Caco-2 (cell line): ENCODE measurements at regions not wholly inside any gene's neighbourhood (a gene's known extent, or its start where the extent isn't known, plus 50 kb on each side); places are given as distances from the start of the nearest gene placed in this dataset.

Experiments
- BruUV-seq: library from RNA; stranded (reverse); fragments of 400-500 nt; replicated peaks from 2 replicates; lab custom pipeline; 2021; lab: Mats Ljungman, UMichigan
- CTCF ChIA-PET: fragments of 300-600 bp; sonication (Branson Sonifier 250); formaldehyde crosslinking; loops from one replicate; lab custom pipeline; 2022; ENCODE audit warnings: antibody characterized with exemption; lab: Charles Lee
- POLR2A ChIA-PET: fragments of 300-600 bp; sonication (Branson Sonifier 250); formaldehyde crosslinking; loops from one replicate; lab custom pipeline; 2022; ENCODE audit warnings: antibody characterized with exemption; lab: Charles Lee
- DNase-seq, 2 experiments: peaks; one replicate each; pipeline versions ENCODE4 v3.0.0 to v3.0.0-alpha.2; 2020 to 2022
- H3K27me3 ChIP-seq: replicated peaks from 2 replicates; pipeline ENCODE4 v1.6.0; 2011; ENCODE audit warnings: low read length; ENCODE audit not compliant: control insufficient read depth, insufficient read depth
- H3K36me3 ChIP-seq: 2 replicates; pipeline ENCODE4 v1.5.1; 2011; ENCODE audit warnings: low read length; ENCODE audit not compliant: control insufficient read depth, insufficient read depth
- H3K4me1 ChIP-seq: fragments of 250-450 bp; sonication (Bioruptor Pico); 2 replicates; pipeline ENCODE4 v1.5.1; 2020; ENCODE audit warnings: mild to moderate bottlenecking
- H3K4me3 ChIP-seq: 2 replicates; pipeline ENCODE4 v1.5.1; 2011; ENCODE audit warnings: low read depth, mild to moderate bottlenecking, control low read depth, low read length
- H3K9me3 ChIP-seq: fragments of 250-450 bp; sonication (Bioruptor Pico); 2 replicates; pipeline ENCODE4 v1.5.1; 2020; ENCODE audit warnings: mild to moderate bottlenecking, moderate library complexity
- H3K27ac Mint-ChIP-seq: one replicate; pipeline ENCODE4 v1.8.0; 2022; ENCODE audit warnings: mixed read lengths; ENCODE audit not compliant: unreplicated experiment
- H3K27me3 Mint-ChIP-seq: one replicate; pipeline ENCODE4 v1.8.0; 2022; ENCODE audit warnings: mixed read lengths; ENCODE audit not compliant: insufficient read depth, unreplicated experiment
- H3K36me3 Mint-ChIP-seq: one replicate; pipeline ENCODE4 v1.8.0; 2022; ENCODE audit warnings: mild to moderate bottlenecking, mixed read lengths; ENCODE audit not compliant: insufficient read depth, unreplicated experiment
- H3K4me1 Mint-ChIP-seq: one replicate; pipeline ENCODE4 v1.8.0; 2022; ENCODE audit warnings: low read depth, mixed read lengths; ENCODE audit not compliant: unreplicated experiment
- H3K4me3 Mint-ChIP-seq: one replicate; pipeline ENCODE4 v1.8.0; 2022; ENCODE audit warnings: mild to moderate bottlenecking, moderate library complexity, mixed read lengths; ENCODE audit not compliant: unreplicated experiment
- H3K9me3 Mint-ChIP-seq: one replicate; pipeline ENCODE4 v1.8.0; 2022; ENCODE audit warnings: mixed read lengths; ENCODE audit not compliant: unreplicated experiment
- CTCF ChIP-seq, 2 experiments: fragments of 200-600 bp in 1 of 2; IDR thresholded peaks; 1 replicate in 1 of 2; 2 replicates in 1 of 2; pipeline versions ENCODE4 v1.5.1 to v1.8.0; 2011 to 2022; ENCODE audit warnings: antibody characterized with exemption in 1 of 2, control low read depth in 1 of 2, inconsistent platforms in 1 of 2, low read depth in 1 of 2, low read length in 1 of 2, mild to moderate bottlenecking in 1 of 2, moderate library complexity in 1 of 2; ENCODE audit not compliant: insufficient read depth in 1 of 2, severe bottlenecking in 1 of 2, unreplicated experiment in 1 of 2
- intact Hi-C: fragments of 100-400 bp; cut with micrococcal nuclease; formaldehyde crosslinking; loops from one replicate; pipeline ENCODE4 v1.10.0; 2022; ENCODE audit not compliant: unreplicated experiment

GRCh38 chr20:51216850-51217249, 193.9 kb upstream of the KCNG1 start:
- Mint-ChIP-seq H3K4me3 (no peak overlapping the region), H3K4me1 (peaks cover 14% of the 10 kb centered on the region), H3K27me3 (peaks cover 10% of the 10 kb centered on the region), H3K36me3 (no peaks in the 10 kb centered on the region), H3K9me3 (peaks cover 35% of the 10 kb centered on the region), H3K27ac (no peak overlapping the region)
- peaks cover 2% of the 10 kb centered on the region; the same call in 1 of the 2 replicates for H3K27me3 ChIP-seq
- BruUV-seq = no TSS peak
- intact Hi-C loops = no loop called here
- no peak for TF ChIP-seq CTCF (IDR thresholded peaks at IDR 0.05; ENCODE audit: insufficient read depth in 1 of 2, low read depth in 1 of 2, low read length in 1 of 2, severe bottlenecking in 1 of 2, unreplicated experiment in 1 of 2)
- DNase-seq = no peak
- H3K4me3 ChIP-seq = no peak overlapping the region
- H3K4me1 ChIP-seq = peaks cover 7% of the 10 kb centered on the region; the same call in 1 of the 2 replicates
- ChIA-PET POLR2A (no interaction called here), CTCF (no interaction called here)
- no peaks in the 10 kb centered on the region for H3K36me3 ChIP-seq
- peaks cover 32% of the 10 kb centered on the region for H3K9me3 ChIP-seq

- H3K36me3 ChIP-seq = no peaks in the 10 kb centered on the region
These were observed 189.9 kb upstream of the KCNG1 start for GRCh38 chr20:51212816-51213215.

GRCh38 chr20:51211191-51211590, 188.3 kb upstream of the KCNG1 start:
- Mint-ChIP-seq H3K4me1 (no peaks in the 10 kb centered on the region), H3K9me3 (peaks cover 19% of the 10 kb centered on the region), H3K4me3 (no peak overlapping the region), H3K27ac (no peak overlapping the region), H3K27me3 (peaks cover 32% of the 10 kb centered on the region), H3K36me3 (peaks cover under 1% of the 10 kb centered on the region)
- peaks cover 3% of the 10 kb centered on the region; the same call in 1 of the 2 replicates for H3K27me3 ChIP-seq
- 0 out of 2 replicates have a peak, but pooled peaks cover under 1% of the 10 kb centered on the region for H3K9me3 ChIP-seq
- H3K36me3 ChIP-seq = no peaks in the 10 kb centered on the region
- POLR2A ChIA-PET = no interaction called here
- CTCF ChIA-PET = interaction anchor here (0.6 kb wide), 1 partner anchor 418 kb away, joined by 6 read pairs; no protein-coding TSS in a partner anchor
- DNase-seq = peak in 1 of 2 experiments; percentile 29
- H3K4me3 ChIP-seq = no peak overlapping the region
- TF ChIP-seq CTCF (IDR thresholded peaks at IDR 0.05; ENCODE audit: insufficient read depth in 1 of 2, low read depth in 1 of 2, low read length in 1 of 2, severe bottlenecking in 1 of 2, unreplicated experiment in 1 of 2) = no peak
- H3K4me1 ChIP-seq = no peaks in the 10 kb centered on the region
- intact Hi-C loops = no loop called here
- BruUV-seq = no TSS peak

More at GRCh38 chr20:51212816-51213215, 189.9 kb upstream of the KCNG1 start:
- intact Hi-C loops = no loop called here
- no peaks in the 10 kb centered on the region for H3K4me1 ChIP-seq
- Mint-ChIP-seq H3K36me3 (no peaks in the 10 kb centered on the region), H3K4me3 (no peak overlapping the region), H3K27me3 (peaks cover 22% of the 10 kb centered on the region), H3K4me1 (no peaks in the 10 kb centered on the region), H3K9me3 (peaks cover 24% of the 10 kb centered on the region), H3K27ac (no peak overlapping the region)
- H3K4me3 ChIP-seq = no peak overlapping the region
- TF ChIP-seq CTCF (IDR thresholded peaks at IDR 0.05; ENCODE audit: insufficient read depth in 1 of 2, low read depth in 1 of 2, low read length in 1 of 2, severe bottlenecking in 1 of 2, unreplicated experiment in 1 of 2) = no peak
- BruUV-seq = no TSS peak
- DNase-seq = no peak
- H3K27me3 ChIP-seq = peaks cover 3% of the 10 kb centered on the region; the same call in 1 of the 2 replicates
- ChIA-PET CTCF (interaction anchor here (1.5 kb wide), 1 partner anchor 225 kb away, joined by 5 read pairs; no protein-coding TSS in a partner anchor), POLR2A (interaction anchor here (0.5 kb wide), 1 partner anchor 62 kb away, joined by 5 read pairs; no protein-coding TSS in a partner anchor)
- H3K9me3 ChIP-seq = peaks cover 16% of the 10 kb centered on the region
